ENCODE measurements at regions not wholly inside any gene's neighbourhood (a gene's known extent, or its start where the extent isn't known, plus 50 kb on each side); places are given as distances from the start of the nearest gene placed in this dataset.

DNA sequence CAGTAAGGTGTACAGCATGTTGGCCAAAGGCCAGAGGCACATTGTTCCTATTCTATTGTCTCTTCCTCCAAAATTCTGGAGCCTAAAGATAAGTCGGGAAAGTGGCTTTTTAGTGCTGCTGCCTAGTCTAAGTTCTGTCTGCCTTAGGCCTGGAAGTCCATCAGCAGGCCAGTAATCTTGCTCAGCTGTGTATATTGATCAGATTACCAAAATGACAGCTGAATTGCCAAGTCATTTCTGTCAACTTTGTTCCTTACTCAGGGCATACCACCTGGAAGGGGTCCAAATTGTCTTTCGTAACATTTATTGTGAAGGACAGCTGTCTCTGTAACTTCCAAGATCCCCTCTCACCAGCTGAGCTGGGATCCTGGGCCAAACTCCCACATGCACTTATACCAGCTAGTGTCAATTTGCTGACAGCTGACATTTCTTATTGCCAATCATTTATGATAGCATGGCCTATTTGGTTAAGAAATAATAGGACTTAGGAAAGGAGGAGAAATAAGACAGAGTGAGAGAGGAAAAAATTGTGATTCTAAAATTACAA, 116.8 kb upstream of the FSHR start (continued):
- TF ChIP-seq, protein P1, sequence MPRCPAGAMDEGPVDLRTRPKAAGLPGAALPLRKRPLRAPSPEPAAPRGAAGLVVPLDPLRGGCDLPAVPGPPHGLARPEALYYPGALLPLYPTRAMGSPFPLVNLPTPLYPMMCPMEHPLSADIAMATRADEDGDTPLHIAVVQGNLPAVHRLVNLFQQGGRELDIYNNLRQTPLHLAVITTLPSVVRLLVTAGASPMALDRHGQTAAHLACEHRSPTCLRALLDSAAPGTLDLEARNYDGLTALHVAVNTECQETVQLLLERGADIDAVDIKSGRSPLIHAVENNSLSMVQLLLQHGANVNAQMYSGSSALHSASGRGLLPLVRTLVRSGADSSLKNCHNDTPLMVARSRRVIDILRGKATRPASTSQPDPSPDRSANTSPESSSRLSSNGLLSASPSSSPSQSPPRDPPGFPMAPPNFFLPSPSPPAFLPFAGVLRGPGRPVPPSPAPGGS (IDR thresholded peaks at IDR 0.05; ENCODE audit: borderline replicate concordance, insufficient read depth, low read depth, low read length, poor library complexity, severe bottlenecking): no peak
- TF ChIP-seq NFIC (IDR thresholded peaks at IDR 0.05; ENCODE audit: low read depth, low read length): no peak
- TF ChIP-seq CBX3 (IDR thresholded peaks at IDR 0.05; ENCODE audit: borderline replicate concordance, low read depth): no peak
- no peak for TF ChIP-seq HDAC6 (IDR thresholded peaks at IDR 0.05; ENCODE audit: unreplicated experiment)
- TF ChIP-seq, protein P2, sequence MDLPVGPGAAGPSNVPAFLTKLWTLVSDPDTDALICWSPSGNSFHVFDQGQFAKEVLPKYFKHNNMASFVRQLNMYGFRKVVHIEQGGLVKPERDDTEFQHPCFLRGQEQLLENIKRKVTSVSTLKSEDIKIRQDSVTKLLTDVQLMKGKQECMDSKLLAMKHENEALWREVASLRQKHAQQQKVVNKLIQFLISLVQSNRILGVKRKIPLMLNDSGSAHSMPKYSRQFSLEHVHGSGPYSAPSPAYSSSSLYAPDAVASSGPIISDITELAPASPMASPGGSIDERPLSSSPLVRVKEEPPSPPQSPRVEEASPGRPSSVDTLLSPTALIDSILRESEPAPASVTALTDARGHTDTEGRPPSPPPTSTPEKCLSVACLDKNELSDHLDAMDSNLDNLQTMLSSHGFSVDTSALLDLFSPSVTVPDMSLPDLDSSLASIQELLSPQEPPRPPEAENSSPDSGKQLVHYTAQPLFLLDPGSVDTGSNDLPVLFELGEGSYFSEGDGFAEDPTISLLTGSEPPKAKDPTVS (IDR thresholded peaks at IDR 0.05; ENCODE audit: low read depth, low read length): no peak
- no peak for TF ChIP-seq MEF2B (IDR thresholded peaks at IDR 0.05; ENCODE audit: partially characterized antibody, poor library complexity, severe bottlenecking)

GRCh38 chr2:49270091-49270490, 115.8 kb upstream of the FSHR start:
- intact Hi-C loops (cut with micrococcal nuclease; ENCODE audit: unreplicated experiment) (no loop called here), in situ Hi-C loops (cut with MboI) (no loop called here)
- RAD21 ChIA-PET (ENCODE audit: unreplicated experiment): no interaction called here
- no peak overlapping the region for H3K4me2 ChIP-seq (ENCODE audit: control insufficient read depth, insufficient read depth)
- no peak overlapping the region for H3K4me3 ChIP-seq
- no peaks in the 10 kb centered on the region for H3K27me3 ChIP-seq (replicated peaks in 1 of 2; ENCODE audit: control insufficient read depth in 2 of 2, insufficient read depth in 2 of 2, low read length in 1 of 2)
- POLR2A ChIA-PET: no interaction called here
- FAIRE-seq (no peak), DNase-seq (ENCODE audit: low read depth, low spot score) (no peak), ATAC-seq (no peak)
- WGBS (ENCODE audit: insufficient coverage, insufficient replicate concordance, low lambda C conversion rate, missing lambda C conversion rate): 54% methylated on average over 6 of the region's 6 CpGs
- no peak overlapping the region for H3K9ac ChIP-seq (ENCODE audit: control insufficient read depth, insufficient read depth, low read length)
- H4K20me1 ChIP-seq (ENCODE audit: control insufficient read depth, insufficient read depth): no peaks in the 10 kb centered on the region
- no peaks in the 10 kb centered on the region for H3K4me1 ChIP-seq (ENCODE audit: control insufficient read depth, insufficient read depth, low read length)
- no peaks in the 10 kb centered on the region for H3K9me3 ChIP-seq (replicated peaks; ENCODE audit: control insufficient read depth, insufficient read depth, low read length)
- no peak overlapping the region for H3K27ac ChIP-seq (ENCODE audit: control insufficient read depth, insufficient read depth)
- no TSS peak for BruUV-seq (replicated peaks)
- no peak overlapping the region for H2AFZ ChIP-seq (ENCODE audit: control insufficient read depth, low read depth, low read length)
- SMC1A ChIA-PET (ENCODE audit: uncharacterized antibody, unreplicated experiment): interaction anchor here (0.8 kb wide), 1 partner anchor 13 kb away, joined by 3 read pairs; no protein-coding TSS in a partner anchor
- CTCF ChIA-PET: no interaction called here
- no peaks in the 10 kb centered on the region for H3K36me3 ChIP-seq (ENCODE audit: control insufficient read depth in 2 of 2, insufficient read depth in 2 of 2, low read length in 1 of 2)
- H3K79me2 ChIP-seq (ENCODE audit: control insufficient read depth, insufficient read depth, low read length): no peaks in the 10 kb centered on the region
- TF ChIP-seq CHD4 (IDR thresholded peaks at IDR 0.05) (no peak), NR2F1 (conservative IDR thresholded peaks at IDR 0.05) (no peak), RAD51 (IDR thresholded peaks at IDR 0.05) (no peak), POLR2AphosphoS5 (IDR thresholded peaks at IDR 0.05; ENCODE audit: low read length) (no peak), MTA2 (IDR thresholded peaks at IDR 0.05; ENCODE audit: low read depth) (no peak), NFYB (IDR thresholded peaks at IDR 0.05; ENCODE audit: insufficient read depth, low read depth, low read length) (no peak), SPI1 (IDR thresholded peaks at IDR 0.05; ENCODE audit: borderline replicate concordance, insufficient read depth, low read depth, low read length) (no peak), IKZF2 (IDR thresholded peaks at IDR 0.05) (no peak), ZNF622 (IDR thresholded peaks at IDR 0.05) (no peak), MYB (IDR thresholded peaks at IDR 0.05; ENCODE audit: borderline replicate concordance, low read depth, low read length) (no peak), BHLHE40 (IDR thresholded peaks at IDR 0.05; ENCODE audit: borderline replicate concordance in 1 of 2, low read depth in 2 of 2, low read length in 1 of 2) (no peak), USF1 (IDR thresholded peaks at IDR 0.05; ENCODE audit: borderline replicate concordance, extremely low read length, insufficient read depth, low read depth, low read length) (no peak), YBX1 (IDR thresholded peaks at IDR 0.05) (no peak), NFYA (IDR thresholded peaks at IDR 0.05; ENCODE audit: borderline replicate concordance, low read depth, low read length) (no peak), CREB1 (IDR thresholded peaks at IDR 0.05; ENCODE audit: low read depth) (no peak), RELA (IDR thresholded peaks at IDR 0.05; ENCODE audit: borderline replicate concordance, partially characterized antibody) (no peak)
